ENCODE measurements at regions not wholly inside any gene's neighbourhood (a gene's known extent, or its start where the extent isn't known, plus 50 kb on each side); places are given as distances from the start of the nearest gene placed in this dataset.

DNA sequence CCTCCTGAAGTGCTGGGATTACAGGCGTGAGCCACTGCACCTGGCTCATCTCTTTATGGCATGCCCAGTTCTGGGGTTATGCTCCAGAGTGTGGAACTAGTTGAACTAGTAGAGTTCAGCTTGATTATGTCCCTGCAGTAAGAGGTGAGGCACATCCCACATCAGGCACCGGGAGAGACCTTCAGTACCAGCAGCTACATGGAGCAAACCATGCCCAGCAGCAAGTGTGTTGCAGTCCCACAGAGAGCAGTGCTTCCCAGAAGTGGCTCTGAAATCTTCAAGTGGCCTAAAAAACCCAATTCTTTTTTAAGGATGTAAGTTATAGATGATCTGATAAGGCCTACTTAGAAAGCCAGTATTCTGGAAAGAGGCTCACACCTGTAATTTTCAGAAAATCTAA is 331.9 kb upstream of the PRKCQ start:
- no peak for DNase-seq (ENCODE audit: low read depth)
- TF ChIP-seq, protein P1, sequence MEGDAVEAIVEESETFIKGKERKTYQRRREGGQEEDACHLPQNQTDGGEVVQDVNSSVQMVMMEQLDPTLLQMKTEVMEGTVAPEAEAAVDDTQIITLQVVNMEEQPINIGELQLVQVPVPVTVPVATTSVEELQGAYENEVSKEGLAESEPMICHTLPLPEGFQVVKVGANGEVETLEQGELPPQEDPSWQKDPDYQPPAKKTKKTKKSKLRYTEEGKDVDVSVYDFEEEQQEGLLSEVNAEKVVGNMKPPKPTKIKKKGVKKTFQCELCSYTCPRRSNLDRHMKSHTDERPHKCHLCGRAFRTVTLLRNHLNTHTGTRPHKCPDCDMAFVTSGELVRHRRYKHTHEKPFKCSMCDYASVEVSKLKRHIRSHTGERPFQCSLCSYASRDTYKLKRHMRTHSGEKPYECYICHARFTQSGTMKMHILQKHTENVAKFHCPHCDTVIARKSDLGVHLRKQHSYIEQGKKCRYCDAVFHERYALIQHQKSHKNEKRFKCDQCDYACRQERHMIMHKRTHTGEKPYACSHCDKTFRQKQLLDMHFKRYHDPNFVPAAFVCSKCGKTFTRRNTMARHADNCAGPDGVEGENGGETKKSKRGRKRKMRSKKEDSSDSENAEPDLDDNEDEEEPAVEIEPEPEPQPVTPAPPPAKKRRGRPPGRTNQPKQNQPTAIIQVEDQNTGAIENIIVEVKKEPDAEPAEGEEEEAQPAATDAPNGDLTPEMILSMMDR (IDR thresholded peaks at IDR 0.05; ENCODE audit: control insufficient read depth, insufficient read depth, low read depth, low read length, missing control alignments) = no peak
- no peak overlapping the region for H3K4me3 ChIP-seq (ENCODE audit: control insufficient read depth, low read depth, low read length)

DNA sequence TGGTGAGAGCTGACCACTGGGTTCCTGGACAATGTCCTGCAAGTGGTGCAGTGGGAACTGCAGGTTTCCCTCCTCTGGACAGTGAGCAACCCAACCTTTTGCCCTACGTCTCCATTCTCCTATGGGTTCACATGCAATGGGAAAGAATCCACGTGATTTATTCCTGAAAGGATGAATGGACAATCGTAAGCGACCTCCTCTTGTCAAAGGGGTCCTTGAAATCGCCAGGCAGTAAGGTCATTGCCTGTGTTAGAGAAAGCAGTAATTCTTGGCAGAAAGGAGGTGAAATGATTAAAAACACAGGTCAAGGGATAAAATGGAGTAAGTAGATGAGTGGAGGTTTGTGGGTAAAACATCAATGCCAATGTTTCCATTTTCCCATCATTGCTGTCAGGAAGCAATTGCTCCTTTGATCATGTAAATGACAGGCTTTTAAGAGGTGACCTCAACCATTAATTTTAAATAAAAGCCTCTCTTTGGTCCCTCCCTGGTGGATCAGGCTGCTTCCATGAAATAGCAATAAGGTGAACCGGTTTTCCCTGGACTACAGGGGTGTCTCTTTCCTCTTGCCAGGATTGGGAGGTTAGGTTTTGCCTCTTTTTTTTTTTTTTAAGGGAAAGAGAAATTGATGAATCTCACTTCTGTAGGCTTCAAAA is 330.0 kb upstream of the PRKCQ start:
- no peak overlapping the region for H3K4me3 ChIP-seq (ENCODE audit: control insufficient read depth, low read depth, low read length)
- no peak for DNase-seq (ENCODE audit: low read depth)
- TF ChIP-seq, protein P1 (IDR thresholded peaks at IDR 0.05; ENCODE audit: control insufficient read depth, insufficient read depth, low read depth, low read length, missing control alignments) = no peak

DNA sequence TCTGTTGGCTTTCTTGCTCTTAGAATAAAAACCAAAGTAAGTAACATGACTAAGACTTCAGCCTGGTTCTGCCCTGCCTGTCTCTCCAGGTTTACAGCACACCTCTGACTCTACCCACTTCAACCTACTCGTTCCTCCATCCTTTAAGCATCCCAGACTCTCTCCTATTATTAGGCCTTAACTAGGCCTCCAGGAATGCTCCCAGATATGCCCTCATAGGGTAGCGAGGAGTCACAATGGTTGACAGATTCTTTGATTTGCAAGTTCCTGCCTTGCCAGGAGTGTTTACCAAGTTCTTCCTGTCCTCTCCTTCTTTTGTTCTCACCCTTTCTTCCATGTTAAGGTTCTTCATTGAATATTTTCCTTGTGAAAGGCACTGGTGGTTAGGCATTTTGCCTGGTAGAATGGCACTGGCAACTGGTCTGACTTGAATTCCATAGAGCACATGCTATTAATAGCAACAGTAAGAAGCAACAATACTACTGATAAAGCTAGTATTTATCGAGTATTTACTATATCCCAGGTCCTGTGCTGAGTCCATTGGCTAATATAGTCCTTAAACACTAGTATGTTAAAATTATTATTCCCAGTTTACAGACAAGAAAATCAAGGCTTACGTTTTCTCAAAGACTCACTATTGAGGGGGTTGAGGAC is 327.9 kb upstream of the PRKCQ start:
- no peak for DNase-seq (ENCODE audit: low read depth)
- TF ChIP-seq, protein P1 (IDR thresholded peaks at IDR 0.05; ENCODE audit: control insufficient read depth, insufficient read depth, low read depth, low read length, missing control alignments) = no peak
- no peak overlapping the region for H3K4me3 ChIP-seq (ENCODE audit: control insufficient read depth, low read depth, low read length)

DNA sequence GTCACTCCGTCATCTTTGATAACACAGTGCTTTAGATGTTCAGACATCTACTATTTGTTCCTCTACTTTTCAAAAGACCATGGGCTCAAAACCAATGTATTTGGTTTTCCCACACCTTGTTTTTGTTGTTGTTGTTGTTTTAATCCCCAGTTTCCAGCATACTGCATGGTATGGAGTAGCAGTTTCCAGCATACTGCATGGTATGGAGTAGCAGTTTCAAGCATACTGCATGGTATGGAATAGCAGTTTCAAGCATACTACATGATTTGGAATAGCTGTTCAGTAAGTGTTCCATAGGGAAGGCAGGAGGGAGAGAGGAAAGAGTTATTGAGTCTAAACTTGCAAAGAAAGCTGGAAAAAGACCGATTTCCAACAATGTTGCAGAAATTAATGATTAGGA is 314.3 kb upstream of the PRKCQ start:
- no peak overlapping the region for H3K4me3 ChIP-seq (ENCODE audit: control insufficient read depth, low read depth, low read length)
- TF ChIP-seq, protein P1 (IDR thresholded peaks at IDR 0.05; ENCODE audit: control insufficient read depth, insufficient read depth, low read depth, low read length, missing control alignments) = no peak

DNA sequence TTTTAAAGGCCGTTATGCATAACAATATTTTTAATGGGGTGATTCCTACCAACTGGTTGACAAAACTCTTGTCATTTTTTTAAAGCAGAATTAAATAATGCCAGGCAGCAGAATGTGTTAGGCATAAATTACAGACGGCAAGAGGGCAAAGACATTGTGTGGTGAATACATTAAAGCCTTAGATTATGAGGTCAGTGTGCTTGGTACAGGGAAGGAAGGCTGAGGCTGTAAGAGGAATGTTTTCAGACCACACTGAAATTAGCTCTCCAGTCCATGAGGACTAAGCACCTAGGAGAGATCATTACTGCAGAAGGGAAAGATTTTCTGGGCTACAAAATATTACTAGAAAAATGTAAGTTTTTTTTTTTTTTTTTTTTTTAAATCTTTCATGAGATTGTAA is 312.8 kb upstream of the PRKCQ start:
- DNase-seq (ENCODE audit: low read depth) = no peak

More for the DNA sequence above, 314.3 kb upstream of the PRKCQ start:
- no peak for DNase-seq (ENCODE audit: low read depth)

DNA sequence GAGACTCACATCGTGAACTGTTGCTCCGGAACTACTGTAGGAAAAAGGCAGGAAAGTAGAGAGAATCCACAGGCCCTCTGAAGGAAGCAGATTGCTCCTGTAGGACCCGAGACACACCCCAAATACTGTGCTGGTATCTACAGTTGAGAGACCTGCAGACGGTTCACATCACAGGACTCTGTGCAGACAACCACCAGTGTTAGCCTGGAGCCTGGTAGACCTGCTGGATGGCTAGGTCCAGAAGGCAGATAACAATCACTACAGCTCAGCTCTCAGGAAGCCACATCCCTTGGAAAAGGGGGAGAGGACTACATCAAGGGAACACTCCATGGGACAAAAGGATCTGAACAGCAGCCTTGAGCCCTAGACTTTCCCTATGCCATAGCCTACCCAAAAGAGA is 311.8 kb upstream of the PRKCQ start:
- DNase-seq (ENCODE audit: low read depth) = no peak
- H3K4me3 ChIP-seq (ENCODE audit: control insufficient read depth, low read depth, low read length) = no peak overlapping the region
- TF ChIP-seq, protein P1 (IDR thresholded peaks at IDR 0.05; ENCODE audit: control insufficient read depth, insufficient read depth, low read depth, low read length, missing control alignments) = no peak

More for the DNA sequence above, 312.8 kb upstream of the PRKCQ start:
- TF ChIP-seq, protein P1 (IDR thresholded peaks at IDR 0.05; ENCODE audit: control insufficient read depth, insufficient read depth, low read depth, low read length, missing control alignments) = no peak
- no peak overlapping the region for H3K4me3 ChIP-seq (ENCODE audit: control insufficient read depth, low read depth, low read length)

All from AG09309 (cell line).